SK-MEL-5 (cell line): ENCODE measurements at regions not wholly inside any gene's neighbourhood (a gene's known extent, or its start where the extent isn't known, plus 50 kb on each side); places are given as distances from the start of the nearest gene placed in this dataset.

Source experiments
- DNase-seq: peaks from one replicate; pipeline ENCODE4 v3.0.0-alpha.2; 2016; ENCODE audit warnings: low read depth, low spot score
- in situ Hi-C: cut with HindIII; loops from 2 replicates; pipeline ENCODE4 v1.10.0; 2016; ENCODE audit warnings: low sequenced_read_pairs, high pct_unique_total_duplicates, low pct_unique_long_range_greater_than_20kb

- DNase-seq = no peak
- in situ Hi-C loops = no loop called here
Observed at GRCh38 chr5:56523790-56524575, 290.9 kb upstream of the ANKRD55 start.

- in situ Hi-C loops = no loop called here
Observed at GRCh38 chr5:56522960-56523359, 289.8 kb upstream of the ANKRD55 start.

GRCh38 chr5:56522169-56522568 lies 289.0 kb upstream of the ANKRD55 start:
- in situ Hi-C loops = no loop called here
- DNase-seq = no peak

More at GRCh38 chr5:56522960-56523359, 289.8 kb upstream of the ANKRD55 start:
- DNase-seq = no peak

GRCh38 chr5:56520986-56521730 lies 288.0 kb upstream of the ANKRD55 start:
- in situ Hi-C loops = no loop called here
- no peak for DNase-seq

- no peak for DNase-seq
- in situ Hi-C loops = no loop called here
Observed at GRCh38 chr5:56518820-56519219, 285.7 kb upstream of the ANKRD55 start.

DNA sequence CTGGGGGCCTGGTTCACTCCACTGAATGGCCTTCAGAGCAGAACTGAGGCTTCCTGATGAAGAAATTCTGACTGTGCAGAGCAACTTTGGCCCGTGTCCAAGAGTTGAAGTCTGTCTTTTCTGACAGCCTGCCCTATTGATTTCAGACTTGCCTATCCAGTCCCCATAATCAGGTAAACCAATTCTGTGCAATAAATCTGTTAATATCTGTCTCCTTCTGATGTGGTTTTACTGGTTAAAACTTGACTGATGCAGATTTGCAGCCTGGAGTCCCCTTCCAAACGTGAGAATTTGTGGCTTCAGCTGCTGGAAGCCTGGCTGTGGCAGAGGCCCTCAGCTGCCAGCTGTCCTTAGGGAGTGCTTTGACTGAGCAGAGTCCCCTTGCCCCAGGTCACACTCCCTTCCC lies 283.9 kb upstream of the ANKRD55 start:
- DNase-seq = no peak
- in situ Hi-C loops = no loop called here

DNA sequence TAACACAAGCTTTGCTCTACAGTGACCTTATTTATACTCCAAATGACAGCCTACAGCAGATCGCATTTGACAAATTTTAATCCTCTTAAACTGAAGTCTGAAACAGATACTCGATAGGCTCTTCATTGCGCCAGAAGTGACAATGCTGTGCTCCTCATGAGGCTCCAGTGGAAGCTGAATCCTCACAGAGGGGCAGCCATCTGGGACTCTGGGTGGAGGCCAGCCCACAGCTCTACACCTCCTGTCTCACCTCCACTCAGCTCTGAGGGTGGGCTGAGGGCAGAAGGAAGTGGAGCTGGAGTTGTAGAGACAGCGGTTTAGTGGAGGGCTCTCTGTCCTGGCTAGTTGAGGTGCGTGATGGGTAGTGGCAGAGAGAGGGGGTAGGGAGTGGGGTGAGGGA lies 283.3 kb upstream of the ANKRD55 start:
- in situ Hi-C loops = no loop called here
- no peak for DNase-seq

- no peak for DNase-seq
- in situ Hi-C loops = no loop called here
Observed at GRCh38 chr5:56516035-56516434, 282.9 kb upstream of the ANKRD55 start.

DNA sequence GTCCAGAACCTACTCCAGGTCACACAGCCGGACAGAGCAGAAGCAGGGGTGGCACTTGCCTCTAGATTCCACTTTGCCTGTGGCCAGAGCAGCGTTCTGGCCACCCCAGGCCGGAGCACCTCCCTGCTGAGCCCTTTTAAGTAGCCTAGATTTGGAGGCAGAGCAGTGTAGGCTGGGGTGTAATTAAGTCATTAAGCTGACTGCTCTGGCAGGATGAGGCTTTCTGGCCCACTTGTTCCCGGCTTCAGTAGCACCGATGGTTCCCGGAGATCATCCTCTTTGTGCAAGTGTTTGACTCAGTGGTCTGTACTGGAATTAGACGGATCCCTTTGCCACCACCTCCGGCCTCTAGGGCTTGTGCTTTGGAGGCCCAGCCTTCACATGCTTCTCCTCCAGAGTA lies 281.9 kb upstream of the ANKRD55 start:
- DNase-seq = no peak
- in situ Hi-C loops = no loop called here

- in situ Hi-C loops = no loop called here
- DNase-seq = no peak
Observed at GRCh38 chr5:56514245-56514644, 281.1 kb upstream of the ANKRD55 start.

DNA sequence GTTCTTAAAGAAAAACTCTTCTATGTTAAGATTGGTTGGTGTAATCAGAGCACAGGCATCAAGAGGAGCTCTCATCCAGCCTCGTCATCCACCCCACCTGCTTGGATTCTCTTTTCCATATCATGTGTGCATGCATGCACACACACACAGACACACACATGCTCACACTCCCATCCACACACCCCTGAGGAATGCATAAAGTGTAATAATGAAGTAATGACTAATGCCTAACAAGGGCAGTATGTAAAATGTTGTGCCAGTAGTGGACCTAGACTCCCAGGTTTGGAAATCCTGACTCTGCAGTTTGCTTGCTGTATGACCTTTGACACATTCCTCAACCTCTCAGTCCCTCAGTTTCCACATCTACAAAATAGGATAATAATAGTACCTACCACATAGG lies 280.0 kb upstream of the ANKRD55 start:
- in situ Hi-C loops = no loop called here

DNA sequence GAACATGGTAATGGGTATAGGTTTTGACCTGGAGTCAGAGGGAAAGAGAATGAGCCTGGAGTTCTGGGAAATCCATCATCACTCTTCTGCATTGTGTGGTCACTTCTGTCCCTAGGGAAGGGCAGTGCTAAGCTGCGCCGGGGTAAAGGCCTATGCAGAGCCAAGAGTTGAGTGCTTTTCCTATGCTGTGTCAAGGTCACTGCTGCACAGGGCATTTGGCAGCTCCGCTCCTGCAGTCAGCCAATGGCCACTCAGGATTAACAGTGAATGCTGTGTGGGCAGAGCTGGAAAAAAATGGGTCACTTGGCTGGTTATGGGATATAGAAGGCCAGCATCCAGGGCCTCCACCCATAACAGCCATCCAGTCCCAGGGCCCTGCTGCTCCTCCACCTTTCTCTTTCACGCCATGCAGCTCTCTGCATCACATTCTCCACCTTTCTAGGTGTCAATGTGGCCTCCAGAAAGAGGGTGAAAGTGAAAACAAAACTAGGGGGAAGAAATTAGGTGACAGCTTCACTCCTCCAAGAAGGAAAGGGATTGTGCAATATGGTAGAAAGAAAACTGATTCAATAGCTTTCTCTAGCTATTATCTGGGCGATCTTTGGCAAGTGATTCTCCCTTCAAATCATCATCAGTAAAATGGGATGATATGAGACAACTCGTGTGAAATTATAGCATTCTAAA lies 279.3 kb upstream of the ANKRD55 start:
- in situ Hi-C loops = no loop called here

More for the DNA sequence above, 280.0 kb upstream of the ANKRD55 start:
- no peak for DNase-seq

GRCh38 chr5:56511326-56511841 lies 278.3 kb upstream of the ANKRD55 start:
- in situ Hi-C loops = no loop called here
- peak; percentile 14 for DNase-seq

More for the DNA sequence above, 279.3 kb upstream of the ANKRD55 start:
- DNase-seq = peak; percentile 11

DNA sequence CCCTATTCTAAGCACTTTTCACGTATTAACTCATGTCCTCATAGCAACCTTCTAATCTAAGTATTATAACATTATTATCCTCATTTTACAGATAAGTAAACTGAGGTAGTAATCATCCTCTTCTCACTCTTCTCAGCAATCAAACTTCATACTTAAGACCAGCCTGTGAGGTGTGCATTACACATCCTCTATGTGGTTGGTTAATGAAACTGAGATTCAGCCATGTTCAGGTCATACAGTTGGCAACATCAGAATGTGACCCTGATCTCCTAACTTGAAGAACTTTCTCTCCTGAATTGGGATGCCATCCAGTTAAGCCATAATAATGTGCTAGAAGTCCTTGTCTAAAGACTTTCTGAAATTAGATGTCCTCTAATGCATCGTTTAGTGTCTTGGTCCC lies 275.1 kb upstream of the ANKRD55 start:
- in situ Hi-C loops = no loop called here

DNA sequence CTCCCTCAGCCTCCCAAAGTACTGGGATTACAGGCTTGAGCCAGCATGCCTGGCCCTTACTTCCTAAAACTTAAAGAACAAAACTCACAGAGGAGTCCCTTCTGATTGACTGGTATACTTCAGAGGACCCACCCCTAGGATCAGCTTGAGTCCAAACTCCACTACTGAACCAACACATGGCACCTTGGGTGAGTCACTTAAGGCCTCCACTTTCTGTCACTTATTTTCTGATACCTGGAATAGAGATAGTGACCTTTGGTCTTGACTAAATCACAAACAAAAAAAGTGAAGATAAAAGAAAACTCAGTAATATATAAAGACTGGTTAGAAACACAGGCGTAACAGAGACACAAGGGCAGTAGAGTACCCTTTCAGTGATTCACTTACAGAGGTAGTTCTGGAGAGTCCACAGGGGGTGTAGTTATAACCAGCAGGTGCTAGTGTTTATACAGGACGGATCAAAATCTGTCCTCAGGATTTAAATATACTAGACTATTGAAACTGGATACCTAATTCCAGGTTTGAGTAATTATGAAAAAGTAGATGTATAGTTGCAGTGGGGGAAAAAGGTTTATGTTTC lies 274.3 kb upstream of the ANKRD55 start:
- in situ Hi-C loops = no loop called here
- no peak for DNase-seq

More for the DNA sequence above, 275.1 kb upstream of the ANKRD55 start:
- no peak for DNase-seq

- in situ Hi-C loops = no loop called here
- no peak for DNase-seq
Observed at GRCh38 chr5:56506211-56506965, 273.3 kb upstream of the ANKRD55 start.

GRCh38 chr5:56503929-56504328 lies 270.8 kb upstream of the ANKRD55 start:
- in situ Hi-C loops = no loop called here
- DNase-seq = no peak
